Amniotic epithelial cell (primary cell): ENCODE measurements at regions not wholly inside any gene's neighbourhood (a gene's known extent, or its start where the extent isn't known, plus 50 kb on each side); places are given as distances from the start of the nearest gene placed in this dataset.

ENCODE experiments used
- DNase-seq: peaks from one replicate; pipeline ENCODE4 v3.0.0-alpha.2; 2010; ENCODE audit warnings: low read depth

DNA sequence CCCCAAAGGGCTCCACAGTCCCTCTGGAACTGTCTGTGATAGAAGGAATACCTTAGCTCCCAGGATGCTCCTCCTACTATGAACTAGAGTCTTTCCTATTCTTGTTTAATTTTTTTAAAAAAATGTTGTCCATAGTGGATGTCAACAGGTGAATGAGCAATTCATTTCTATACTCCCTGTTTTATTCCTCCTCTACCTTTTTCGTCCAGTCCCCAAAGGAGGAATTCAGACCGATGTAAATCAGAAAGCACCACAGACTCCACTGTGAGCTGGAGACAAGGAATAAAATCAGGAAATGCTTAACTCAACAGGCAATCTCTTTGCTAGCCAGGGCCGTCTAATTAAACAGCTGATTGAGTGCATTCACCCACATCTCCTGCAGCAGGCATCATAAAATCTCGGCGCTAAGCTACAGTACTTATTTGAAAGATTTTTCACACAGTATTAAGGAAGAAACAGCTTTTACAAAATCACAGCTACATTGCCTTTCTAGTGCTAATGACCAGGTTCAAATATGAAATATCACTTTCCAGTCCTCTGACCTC is 381.6 kb downstream of the SIPA1L2 start:
- no peak for DNase-seq

DNA sequence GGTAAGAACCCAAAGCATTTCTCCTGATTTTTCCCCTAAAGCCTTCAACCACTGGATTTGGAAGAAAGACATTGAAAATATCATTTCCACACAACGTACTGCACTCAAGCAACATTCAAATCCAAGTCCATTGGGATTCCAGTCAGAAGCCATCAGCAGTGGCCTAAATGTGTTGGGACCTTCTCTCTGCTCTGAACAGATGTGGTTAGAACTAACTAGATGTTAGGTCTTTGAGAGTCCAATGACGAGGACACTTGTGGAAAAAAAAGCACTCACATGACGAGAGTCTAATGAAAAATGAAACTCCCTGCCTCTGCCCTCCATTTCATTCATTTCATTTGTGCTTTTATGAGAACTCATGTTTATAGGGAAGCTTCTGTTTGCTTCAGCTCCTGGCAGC is 382.3 kb downstream of the SIPA1L2 start:
- no peak for DNase-seq

DNA sequence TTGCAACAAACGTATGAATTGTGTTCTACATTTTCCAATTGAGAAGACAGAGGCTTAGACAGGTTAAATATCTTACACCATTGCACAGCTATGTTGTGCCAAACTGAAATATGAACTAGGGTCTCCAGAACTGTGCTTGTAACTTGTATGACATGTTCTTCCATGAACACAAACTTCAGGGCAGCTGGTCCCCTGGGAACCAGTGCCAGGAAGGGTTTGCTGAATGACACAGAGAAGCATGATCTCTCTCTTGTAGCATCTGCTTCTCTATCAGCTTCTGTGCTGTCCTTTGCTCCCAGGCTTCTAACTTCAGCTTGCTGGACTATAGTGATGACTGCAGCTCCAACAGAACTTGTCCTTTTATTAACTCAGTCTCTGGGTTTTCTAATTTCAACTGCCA is 385.5 kb downstream of the SIPA1L2 start:
- no peak for DNase-seq

DNA sequence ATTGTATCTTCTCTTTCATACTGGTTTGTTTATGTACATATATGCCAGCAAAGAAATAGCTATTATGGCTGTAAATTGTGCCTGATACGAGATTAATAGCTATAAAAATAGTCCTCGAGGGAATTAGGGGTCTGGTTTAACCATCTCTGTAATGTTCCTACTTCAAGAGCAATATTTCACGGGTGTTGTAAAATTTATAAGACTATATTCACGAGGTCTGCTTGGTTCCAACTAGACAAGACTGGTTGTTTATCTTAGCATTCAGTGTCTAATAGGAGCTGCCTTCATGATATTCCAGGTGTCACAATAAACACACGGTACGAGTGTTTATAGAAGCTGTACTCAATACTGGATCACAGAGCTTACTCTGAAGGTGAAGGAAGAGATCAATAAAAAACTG is 389.9 kb downstream of the SIPA1L2 start:
- no peak for DNase-seq

DNA sequence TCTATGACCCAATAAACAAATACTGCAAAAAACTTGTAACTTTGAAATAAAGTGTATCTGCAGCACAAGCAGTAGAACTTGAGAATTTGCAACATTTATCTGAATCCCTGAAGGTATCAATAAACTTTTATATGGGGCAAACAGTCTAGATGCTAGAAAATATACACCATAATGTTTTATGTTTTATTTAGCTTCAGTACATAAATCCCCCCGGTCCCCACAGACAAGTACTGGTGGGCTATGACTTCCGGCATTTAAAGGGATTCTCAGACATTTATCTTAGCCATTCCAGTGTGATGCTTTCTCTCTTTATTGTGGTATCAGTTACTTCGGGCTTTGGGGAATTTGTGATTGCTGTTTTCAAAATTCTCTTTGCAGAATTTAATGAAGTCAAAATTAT is 390.4 kb downstream of the SIPA1L2 start:
- no peak for DNase-seq

DNA sequence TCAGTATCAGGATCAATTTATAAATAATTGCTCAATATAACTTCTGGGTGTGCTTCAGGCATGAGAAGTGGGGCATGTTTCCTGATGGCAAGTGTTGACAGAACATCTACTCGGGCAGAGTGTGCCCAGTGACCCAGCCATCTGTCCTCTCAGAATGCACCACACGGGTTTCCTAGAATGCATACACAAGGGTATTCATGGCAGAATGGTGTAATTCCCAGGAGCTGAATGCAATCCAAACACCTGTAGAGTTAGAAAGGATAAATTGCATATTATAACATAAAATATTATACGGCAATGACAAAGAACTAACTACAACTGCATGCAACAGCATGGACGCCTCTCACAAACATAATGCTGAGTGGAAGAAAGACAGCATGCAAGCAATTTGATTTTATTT is 391.9 kb downstream of the SIPA1L2 start:
- no peak for DNase-seq

DNA sequence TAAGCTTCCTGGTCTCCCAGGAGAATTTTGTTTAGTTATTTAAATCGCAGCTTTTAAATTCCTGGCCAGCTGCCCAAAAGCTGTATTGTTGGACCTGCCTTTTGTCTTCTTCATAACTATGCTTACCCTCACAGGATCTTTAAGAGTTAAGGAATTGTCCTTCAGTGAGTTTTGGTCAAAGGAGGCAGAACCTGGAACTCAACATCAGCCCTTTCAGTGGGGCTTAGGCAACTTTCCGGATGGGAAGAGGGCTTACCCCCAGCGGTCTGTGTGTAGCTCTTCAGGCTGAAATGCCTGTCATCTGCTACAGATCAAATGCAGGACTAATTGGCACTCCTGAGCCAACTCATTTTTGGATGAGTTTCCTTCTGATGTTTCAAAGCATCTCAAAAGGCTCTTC is 402.6 kb downstream of the SIPA1L2 start:
- no peak for DNase-seq

DNA sequence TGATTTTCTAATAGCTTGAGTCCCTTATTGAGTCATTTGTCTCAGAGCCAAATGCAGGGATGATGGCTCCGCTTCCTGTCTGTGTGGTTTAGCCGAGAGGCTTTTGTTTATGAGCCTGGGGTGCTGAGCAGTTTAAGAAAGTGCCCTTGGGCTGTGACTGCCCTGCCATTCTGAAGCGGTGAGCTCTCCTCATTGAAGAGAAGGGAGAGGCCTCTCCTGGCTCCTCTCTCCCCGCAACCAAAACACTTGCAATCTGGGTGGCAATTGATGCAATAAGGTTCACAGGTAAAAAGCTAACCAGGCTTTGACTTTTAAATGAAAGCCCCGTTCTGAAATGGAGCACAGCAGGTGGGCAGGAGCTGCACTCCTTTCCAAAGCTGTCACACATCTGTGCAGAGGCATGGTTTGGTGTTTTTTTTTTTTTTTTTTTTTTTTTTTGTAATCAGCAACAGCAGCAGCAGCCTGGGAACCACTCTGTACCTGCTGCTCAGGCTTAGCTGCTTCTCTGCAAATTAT is 403.7 kb downstream of the SIPA1L2 start:
- peak; percentile 8 for DNase-seq

DNA sequence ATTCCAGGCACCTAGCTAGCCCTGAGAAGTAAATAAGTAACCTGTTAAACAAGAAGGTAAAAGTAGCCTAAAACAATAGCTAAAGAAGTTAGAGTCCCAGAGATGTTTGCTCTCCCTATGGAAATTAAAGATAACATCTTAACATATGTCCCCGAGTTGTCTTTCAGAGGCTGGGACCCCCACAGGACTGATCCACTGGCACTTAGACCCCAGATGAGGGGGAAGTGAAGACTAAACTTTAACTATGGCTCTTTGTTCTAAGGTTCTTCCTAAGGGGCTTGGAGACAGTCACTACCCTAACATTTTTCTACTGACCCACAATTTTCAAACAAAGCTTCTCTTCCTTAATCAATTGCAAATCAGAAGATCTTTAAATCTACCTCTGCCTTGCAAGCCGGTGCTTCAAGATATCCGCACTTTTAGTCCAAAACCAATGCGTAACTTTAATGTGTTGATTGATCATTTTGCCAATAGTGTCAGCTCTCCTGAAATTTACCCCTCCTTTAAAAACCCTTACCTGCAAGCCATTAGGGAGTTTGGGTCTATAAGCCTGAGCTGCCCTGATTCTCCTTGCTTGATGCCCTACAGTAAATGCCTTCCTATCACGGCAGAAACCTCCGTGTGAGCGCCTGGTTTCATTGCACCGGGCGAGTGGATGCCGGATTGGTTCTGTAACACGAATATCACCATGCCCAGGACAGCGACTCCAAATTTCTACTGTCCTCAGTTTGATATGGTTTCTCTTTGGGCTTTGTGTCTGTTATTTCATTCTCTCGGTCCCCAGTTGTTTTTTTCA is 404.4 kb downstream of the SIPA1L2 start:
- DNase-seq, result no peak

DNA sequence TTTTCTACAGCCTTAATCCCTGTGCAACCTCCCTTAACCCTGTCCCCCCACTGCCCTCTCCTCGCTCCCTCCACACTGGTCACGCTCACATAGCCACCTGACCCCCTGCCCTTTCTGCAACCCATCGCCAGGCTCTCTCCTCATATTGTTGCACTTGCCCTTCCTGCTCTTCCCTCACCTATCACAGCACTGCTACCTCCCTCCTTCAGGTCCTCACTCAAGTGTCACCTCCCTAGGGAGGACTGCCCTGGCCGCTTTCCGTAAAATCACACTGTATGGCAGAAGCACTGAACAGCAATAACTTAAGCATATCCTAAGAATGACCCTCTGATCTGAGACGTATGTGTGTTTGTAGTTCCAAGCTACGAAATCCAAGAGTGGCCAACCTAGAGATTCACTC is 406.0 kb downstream of the SIPA1L2 start:
- DNase-seq, result no peak

DNA sequence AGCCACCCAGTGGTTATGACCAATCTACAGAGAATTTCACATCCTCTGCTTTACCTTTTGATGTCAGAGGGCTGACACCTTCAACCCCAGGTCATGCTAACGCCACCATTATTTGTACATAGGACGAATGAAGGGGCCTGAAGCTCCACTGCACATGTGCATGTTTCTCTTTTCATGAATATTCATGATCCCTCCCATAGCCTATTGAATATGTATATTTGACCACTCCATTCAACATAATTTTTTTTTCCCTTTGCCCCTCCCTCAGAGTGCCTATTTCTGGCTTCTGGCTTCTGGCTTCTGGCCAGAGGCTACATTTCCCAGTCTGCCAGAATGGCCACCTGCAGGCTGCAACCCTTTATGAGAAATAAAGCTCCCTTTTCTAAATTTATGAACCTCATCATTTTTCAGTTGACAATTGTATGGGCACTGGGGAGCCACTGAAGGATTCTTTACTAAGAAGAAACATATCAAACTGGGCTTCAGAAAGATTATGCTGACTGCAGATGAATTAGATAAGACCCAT is 406.7 kb downstream of the SIPA1L2 start:
- no peak for DNase-seq

DNA sequence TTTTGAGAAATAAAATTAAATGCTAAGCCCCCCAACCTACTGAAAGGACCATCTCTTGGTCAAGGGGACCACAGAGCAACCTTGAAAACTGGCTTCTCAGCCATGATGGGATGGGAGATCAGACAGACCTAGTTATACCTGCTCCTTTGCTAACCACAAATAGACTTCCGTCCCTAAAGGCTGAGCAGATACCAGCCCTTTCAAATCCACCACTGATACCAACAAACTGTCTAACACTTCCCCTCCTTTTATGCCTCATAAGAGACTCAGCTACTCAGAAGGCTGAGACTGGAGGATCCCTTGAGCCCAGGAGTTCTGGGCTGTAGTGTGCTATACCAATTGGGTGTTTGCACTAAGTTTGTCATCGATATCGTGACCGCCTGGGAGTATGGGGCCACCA is 407.3 kb downstream of the SIPA1L2 start:
- DNase-seq, result no peak

DNA sequence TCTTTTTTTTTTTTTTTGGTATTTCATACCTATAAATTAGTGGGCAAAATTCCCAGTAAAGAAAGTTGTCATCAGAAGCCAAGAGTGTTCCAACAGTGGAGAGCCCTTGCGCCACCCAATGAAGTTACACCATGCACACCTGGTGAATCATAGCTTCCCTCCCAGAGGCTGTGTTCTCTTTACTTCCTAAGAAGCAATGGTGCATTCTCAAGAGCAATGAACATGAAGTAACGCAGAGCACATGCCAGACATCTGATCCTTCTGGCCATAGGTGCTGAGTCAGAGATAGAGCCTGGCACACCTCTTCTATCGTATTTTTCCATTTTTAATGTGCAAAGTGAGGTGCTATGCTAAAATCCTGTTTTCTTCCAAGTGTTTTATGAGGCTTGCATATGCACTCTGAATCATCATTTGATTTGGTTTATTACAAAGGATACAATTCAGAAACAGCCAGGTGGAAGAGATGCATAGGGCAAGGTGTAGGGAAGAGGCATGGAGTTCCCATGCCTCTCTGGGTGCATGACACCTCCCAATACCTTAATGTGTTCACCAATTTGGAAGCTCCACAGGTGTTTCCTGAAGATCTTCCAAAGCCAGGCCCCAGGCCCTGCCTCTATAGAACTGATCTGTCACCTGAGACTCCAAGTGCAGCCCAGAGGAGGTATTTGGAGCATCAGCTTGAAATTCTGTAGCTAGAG is 408.0 kb downstream of the SIPA1L2 start:
- peak; percentile 69 for DNase-seq

DNA sequence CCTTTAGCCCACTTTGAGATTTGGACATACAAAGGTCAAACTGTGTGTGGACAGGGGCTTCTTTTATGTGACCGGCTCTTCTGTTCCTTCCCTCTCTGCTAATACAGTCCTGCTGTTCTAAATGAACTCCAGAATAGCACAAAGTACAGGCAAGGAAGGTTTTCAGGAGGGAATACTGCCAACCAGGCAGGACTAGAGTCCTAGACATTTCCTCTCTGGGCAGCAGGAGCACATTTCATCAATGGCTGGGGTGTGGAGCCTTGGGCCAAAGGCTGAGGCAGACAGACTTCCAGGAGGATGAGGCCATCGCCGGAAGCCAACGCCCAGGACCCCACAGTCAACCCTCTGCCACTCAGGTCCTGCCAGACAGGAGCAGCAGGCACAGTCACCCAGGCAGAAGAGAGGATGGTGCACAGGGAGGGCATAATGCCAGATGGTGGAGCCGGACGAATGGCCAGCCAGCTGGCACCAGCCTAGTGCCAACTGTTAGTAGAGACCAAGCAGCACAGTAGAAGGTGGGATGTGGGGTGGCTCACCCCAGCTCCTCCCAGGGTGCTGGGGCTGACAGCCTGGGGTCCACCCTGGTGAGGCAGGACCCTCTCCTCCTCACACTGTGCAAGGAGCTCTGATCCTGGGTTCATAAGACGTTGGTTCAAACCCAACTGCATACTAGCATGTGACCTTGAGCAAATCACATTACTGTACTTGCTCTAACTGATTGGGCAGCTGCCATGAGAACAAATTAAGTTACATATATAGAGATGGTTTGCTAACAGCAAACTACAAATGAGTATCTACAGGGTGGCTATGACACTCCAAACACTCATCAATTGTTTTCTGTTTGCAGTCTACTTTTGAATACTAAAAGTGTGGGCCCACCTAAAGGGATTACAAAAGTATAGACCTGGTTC is 410.7 kb downstream of the SIPA1L2 start:
- DNase-seq, result no peak

DNA sequence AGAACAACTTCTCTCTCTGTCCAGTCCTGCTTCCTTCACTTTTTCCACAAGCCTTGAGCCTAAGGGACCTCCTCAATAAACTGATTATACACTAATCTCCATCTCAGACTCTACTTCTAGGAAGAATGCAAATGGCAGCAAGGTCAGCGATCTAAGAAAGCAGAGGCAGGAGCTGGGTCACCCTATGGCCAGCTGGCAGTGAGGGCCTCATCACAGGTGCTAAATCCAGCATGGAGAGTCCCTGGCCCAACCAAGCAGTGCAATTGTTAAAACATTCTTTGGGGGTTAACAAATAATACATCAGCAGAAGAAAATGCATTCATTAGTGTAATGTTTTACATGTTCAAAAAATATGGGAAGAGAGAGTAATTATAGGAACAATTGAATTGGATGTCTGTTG is 416.0 kb downstream of the SIPA1L2 start:
- DNase-seq, result no peak

DNA sequence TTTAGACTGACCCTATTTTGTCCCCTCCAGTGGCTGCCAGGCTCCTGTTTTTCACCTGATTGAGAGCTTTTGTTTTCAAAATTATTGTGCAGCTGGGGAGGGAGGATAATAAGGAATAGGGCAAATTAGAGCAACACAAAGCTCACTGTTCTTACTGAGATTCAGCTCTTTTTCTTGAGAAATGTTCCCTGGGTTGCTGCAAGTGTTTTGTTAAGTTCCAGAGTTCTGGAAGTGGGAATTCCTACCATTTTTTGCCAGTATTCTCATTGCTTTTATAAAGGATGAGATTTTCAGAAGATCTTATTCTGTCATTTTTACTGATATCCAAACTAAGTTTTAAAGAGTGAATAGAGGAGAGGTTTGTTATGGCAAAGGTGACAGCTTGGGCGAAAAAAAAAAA is 417.7 kb downstream of the SIPA1L2 start:
- DNase-seq, result no peak

DNA sequence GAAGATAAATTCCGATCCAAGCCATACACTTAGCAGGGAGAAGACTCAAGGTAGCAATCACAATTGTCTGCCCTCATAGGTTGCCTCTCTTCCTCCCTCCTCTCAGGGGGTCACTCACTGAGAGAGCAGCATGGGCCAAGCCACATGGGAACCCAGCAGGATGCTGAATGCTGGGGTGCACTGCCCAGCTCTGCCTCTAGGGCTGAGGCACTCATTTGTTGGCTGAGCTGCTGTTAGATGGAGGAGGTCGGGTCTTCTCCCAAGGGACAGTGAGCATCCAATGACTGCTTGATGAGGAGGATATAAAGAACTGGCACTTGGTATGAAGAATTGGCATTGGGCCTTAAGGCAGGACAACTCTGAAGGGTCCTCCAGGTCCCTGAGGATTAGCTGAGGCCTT is 418.8 kb downstream of the SIPA1L2 start:
- DNase-seq, result no peak

DNA sequence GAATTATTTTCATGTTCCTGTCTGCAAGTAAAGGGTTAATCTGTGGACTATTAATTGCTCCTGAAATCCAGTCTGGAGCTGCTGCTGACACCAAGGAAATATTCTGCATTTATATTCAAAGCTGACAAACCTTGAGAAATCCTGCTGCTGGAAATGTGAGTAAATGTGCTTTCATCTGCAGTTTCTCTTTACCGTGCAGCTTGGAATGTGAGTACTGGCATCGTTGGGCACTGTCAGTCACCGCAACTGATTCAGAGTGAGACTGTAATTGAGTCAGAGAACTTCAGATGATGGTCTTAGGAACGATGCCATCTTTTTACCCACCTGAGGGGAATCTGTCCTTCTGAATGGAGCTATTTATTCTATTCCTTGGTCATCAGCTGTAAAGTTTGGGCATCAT is 420.6 kb downstream of the SIPA1L2 start:
- peak; percentile 7 for DNase-seq

DNA sequence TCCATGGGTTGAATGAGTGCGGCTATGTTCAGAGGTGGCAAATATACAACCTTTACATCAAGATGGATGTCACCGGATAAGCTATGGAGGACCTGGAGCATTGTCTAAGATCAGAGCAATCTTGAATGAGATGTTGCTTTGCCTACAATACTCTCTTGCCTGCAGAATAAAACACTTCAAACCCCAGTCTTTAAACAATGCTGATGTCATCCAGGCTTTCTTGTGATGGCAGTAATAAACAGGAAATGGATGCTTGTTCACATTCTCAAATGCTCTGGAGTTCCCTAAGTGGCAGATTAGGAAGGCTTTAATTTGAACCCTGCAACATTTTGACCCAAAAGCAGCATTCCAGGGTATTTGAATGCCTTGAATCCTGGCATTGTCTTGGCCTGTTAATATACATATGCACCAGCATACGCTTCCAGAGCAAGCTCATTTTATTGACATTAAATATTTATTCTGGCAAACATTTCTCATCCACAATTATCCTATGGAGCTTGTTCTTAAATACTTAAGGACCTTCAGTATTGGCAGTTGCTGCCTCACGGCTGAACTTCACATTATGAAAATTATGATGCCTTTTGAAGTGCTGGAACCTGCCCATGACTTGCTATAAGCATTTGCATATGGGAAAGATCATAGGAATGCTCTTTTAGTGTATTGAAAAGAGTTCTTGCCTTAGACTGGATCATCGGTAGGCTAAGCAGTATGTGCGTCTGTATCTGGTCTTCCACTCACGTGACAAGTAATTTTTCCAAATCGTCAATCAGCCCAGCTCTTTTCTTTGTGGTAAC is 422.7 kb downstream of the SIPA1L2 start:
- no peak for DNase-seq

DNA sequence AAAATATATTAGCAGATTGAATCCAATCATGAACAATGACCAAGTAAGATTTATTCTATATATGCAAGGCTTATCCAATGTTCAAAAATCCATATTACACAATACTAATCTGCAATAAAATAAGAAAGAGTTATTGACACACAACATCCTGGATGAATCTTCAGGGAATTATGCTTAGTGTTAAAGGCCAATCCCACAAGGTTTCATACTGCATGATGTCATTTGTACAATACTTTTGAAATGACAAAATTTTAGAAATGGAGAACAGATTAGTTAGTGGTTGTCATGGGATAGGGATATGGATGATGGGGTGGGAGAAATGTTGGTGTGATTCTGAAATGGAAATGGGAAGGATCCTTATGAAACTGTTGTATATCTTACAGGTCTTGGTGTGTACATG is 425.7 kb downstream of the SIPA1L2 start:
- no peak for DNase-seq

DNA sequence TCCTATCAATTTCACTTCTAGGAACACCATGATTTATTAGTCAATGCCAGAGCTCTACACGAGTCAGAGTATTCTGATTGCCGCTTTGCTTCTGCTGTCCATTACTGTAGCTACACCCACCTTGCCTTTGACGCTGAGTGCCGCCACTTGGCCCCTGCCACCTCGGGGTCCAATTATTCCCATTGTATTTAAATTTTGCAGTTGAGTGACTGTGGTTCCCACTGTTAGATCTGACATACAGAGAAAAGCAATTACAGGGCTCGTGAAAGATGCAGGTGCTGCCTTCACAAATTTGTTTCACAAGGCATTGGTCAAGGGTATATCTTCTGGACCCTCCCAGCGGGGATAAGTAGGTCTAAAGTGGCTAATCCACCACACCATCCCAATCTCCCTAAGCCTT is 428.9 kb downstream of the SIPA1L2 start:
- DNase-seq, result no peak
